Stimulated activated CD8-positive, alpha-beta memory T cell treated with anti-CD3 and anti-CD28 coated beads, Interleukin-4, amount 100 ng/mL, for 4 hours (primary cell): ENCODE measurements at regions not wholly inside any gene's neighbourhood (a gene's known extent, or its start where the extent isn't known, plus 50 kb on each side); places are given as distances from the start of the nearest gene placed in this dataset.

Experiments
- DNase-seq, 2 donors: peaks; one replicate each; pipeline ENCODE4 v3.0.0-alpha.2; 2020; ENCODE audit warnings: low read depth in 2 of 2, low spot score in 1 of 2

GRCh38 chr21:25384782-25385181 is 222.5 kb downstream of the MRPL39 start:
- DNase-seq: no peak

DNA sequence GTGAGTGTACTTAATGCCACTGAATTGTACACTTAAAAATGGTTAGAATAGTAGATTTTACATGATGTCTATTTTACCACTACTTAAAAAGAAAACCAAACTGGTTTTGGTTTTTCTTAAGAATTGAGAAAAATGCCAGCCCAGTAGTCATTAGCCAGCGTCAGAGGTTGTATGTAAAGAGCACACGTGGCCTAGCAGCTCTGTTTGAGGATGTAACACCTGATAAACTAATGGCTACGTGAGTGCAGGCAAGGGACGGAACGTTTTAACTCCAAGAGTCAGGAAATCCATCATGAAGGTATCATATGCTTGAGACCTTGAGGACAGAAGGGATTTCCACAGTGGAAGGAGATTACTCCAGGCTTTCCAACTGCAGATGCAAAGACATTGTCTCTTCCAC is 223.7 kb downstream of the MRPL39 start:
- no peak for DNase-seq

DNA sequence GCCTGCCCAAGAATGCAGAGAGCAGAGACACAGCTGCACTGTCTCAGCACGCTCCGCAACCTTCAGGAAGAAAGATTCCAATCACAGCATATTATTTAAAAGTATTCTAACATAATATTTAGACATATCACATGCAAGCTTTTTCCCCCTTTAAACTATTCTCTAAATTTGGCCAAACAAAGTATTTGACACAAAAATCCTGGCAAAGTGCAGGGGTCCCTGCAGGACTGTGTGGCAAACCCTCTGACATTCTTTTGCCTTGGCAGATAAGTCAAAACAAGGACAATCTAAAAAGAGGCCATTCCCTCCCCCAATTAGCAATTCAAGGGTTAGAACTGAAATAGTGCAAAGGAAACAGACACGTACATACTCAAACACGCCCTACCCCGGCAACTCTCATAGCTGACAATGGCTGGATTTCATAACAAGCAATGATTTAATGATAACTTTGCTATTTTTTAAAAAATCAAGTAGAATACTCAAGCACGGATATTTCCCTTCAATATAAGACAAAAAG is 225.3 kb downstream of the MRPL39 start:
- no peak for DNase-seq

DNA sequence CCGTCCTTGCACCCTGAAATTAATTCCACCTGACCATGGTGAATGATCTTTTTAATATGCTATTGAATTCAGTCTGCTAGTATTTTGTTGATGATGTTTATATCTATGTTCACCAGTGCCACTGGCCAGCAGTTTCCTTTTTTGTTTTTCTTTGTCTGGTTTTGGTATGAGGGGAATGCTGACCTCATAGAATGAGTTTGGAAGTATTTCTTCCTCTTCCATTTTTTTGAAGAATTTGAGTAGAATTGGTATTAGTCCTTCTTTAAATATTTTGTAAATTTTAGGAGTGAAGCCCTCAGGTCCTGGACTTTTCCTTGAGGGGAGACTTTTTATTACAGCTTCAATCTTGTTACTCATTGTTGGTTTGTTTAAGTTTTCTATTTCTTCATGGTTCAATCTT is 231.6 kb downstream of the MRPL39 start:
- DNase-seq: no peak

- DNase-seq: no peak
Observed at GRCh38 chr21:25373126-25374082, 233.9 kb downstream of the MRPL39 start.

DNA sequence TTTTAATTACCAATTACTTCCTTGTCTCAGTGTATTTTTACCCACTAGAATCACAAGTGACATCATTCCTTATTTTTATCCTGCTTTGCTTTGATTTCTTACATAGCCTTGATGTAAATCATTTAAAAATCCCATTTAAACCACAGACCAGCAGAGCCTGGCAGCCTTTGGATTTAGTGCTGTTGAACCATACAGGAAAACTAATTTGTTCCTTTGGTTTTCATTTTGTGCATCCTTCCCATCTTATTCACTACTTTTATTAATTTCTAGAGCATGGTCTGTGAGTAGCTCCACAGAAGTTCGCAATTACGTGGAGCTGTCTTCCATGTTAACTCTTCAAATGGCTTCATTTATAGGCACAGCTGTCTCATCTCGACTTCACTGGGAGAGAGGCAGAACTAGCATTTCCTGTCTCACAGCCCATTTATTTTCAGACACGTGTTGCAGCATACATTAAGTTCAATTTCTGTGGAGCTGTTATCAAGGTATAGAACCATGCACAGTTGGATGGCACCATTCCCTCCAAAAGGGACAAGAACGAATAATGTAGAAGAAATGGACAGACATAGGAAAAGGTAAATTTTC is 235.3 kb downstream of the MRPL39 start:
- no peak for DNase-seq

DNA sequence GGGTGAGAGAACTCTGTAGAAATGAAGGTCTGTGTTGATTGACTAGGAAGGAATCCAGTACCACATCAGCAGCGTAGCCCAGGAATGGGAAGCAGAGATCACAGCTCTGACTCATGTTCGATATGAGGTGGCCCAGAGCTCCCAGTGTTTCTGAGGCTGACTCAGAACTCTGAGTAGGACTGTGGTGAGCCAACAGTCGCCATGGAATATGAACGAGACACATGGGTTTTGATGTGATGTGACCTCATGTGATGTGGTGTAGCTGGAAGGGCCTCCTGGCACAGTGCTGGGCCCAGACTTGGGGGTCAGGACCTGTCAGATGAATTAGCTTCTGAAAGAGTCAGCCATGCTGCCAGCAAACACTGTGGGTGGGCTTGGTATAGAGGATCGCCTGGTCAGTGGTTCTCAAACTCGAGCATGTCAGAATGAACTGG is 237.0 kb downstream of the MRPL39 start:
- DNase-seq: no peak

DNA sequence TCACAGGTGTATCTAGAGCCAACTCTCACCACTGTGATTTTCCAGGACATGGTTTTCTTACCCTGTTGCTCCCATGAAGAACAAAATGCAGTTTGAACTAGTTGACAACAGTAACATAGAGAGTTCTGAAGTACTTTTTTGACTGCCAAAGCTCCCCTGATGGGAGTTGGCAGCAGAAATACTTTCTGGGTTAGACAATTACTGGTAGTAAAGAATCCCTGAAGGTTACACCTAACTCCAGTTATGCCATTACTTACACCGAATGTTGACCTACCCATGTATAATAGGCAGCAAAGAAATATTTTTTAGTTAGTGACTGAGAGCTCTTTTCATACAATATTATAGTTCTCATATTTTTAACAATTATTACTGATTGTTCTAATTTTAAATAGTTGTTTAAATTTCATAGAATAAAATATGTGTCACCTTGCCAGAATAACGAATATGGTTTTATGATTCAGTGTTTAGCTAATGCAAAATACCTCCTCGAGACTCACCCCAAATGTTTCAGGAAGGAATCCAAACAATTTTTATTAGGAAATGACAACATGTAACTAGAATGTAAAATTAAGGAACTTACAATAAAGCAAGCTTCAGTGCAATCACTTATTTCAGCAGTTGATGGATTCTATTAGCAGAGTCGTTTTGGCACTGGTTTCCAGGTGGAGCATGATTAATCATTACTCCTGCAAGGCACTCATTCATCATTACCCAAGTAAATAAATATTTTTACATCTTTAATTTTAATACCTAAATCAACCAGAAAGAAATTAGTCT is 237.6 kb downstream of the MRPL39 start:
- DNase-seq: no peak

DNA sequence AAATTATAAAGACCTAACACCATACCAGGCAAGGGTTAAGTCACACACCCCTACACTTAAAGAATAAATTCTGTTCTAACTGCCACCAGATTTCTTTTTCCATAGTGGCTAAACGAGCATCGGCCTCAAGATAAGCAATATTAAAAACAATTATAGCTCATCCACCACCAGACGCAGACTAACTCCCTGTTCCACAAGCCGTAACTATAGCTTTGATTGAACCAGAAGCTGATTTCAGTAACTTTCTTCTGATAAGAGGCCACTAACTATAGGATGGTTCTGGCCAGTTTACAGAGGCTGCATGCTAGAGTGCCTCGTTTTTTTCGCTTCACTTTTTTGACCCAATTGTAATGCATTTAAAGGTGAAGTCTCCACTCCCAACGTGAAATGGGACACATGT is 238.8 kb downstream of the MRPL39 start:
- no peak for DNase-seq

DNA sequence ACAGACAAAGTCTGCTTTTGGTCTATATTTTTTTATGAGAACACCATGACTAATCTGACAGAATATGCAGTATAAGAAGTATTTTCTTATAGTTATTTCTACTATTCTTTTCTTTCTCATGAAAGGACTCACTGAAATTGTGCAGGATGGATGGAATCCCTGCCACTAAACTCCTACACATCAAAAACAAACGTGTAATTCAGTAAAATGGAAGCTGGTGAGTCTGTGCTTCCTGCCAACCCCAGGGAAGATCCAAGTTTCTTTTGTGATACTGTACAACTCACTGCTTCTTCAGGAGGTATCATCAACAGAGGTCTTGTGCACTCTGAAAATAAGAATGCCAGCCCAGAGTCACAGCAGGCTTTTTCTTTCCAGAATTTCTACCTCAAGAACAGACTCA is 241.2 kb downstream of the MRPL39 start:
- no peak for DNase-seq

GRCh38 chr21:25362375-25363267 is 244.7 kb downstream of the MRPL39 start:
- DNase-seq: no peak

GRCh38 chr21:25361765-25362164 is 245.5 kb downstream of the MRPL39 start:
- no peak for DNase-seq

DNA sequence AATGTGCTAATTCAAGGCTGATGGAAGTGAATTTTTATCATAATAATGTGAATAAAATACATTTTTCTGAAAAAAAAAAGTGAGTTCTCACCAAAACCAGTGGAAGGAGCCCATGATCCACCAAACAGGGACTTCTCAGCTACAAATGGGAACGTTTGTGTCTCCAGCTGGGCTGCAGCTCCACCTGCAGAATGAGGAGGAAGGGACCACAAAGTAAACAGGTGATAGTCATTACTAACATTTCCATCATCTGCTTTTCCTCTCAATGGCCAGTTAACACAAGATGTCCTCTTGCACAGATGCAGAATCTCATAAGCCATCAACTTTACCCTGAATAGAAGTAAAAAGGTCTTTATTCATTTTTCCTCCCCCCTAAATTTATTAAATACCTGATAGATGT is 246.2 kb downstream of the MRPL39 start:
- no peak for DNase-seq

DNA sequence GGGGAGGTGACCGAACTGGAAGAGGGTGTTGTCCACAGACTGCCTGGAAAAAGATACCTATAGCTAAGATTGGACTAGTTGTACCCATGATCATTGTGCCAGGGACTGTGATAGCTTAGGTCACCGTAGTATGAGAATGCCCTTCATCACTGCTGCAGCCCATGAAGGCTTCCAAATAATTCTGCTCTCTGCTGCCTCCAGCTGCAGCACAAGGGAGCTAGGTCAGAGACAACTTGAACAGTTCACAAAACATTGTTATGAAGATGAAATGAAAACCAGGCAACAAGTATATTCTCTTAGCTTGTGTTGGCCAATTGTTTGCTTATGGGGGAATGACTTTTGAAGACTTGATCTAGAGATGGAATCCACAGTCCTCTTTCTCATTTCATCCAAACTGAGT is 246.7 kb downstream of the MRPL39 start:
- no peak for DNase-seq

DNA sequence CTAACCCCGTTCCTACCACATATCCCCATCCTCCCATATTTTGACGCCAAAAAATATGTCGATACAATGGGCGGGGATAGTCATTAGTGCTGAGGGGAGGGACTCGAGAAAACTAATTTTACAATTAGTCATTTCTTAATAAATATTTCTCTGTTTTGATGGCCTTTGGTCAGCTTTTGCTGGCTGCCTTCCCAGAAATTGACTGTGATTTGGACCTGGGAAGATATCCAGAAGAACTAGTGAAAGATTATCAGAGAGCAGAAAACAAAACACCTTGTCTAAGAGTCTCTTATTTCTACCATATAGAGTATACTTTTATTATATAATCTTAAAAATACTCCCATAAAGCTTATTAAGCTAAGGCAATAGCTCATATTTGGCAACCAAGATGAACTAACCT is 247.6 kb downstream of the MRPL39 start:
- no peak for DNase-seq

GRCh38 chr21:25350056-25350455 is 257.2 kb downstream of the MRPL39 start:
- DNase-seq: no peak

DNA sequence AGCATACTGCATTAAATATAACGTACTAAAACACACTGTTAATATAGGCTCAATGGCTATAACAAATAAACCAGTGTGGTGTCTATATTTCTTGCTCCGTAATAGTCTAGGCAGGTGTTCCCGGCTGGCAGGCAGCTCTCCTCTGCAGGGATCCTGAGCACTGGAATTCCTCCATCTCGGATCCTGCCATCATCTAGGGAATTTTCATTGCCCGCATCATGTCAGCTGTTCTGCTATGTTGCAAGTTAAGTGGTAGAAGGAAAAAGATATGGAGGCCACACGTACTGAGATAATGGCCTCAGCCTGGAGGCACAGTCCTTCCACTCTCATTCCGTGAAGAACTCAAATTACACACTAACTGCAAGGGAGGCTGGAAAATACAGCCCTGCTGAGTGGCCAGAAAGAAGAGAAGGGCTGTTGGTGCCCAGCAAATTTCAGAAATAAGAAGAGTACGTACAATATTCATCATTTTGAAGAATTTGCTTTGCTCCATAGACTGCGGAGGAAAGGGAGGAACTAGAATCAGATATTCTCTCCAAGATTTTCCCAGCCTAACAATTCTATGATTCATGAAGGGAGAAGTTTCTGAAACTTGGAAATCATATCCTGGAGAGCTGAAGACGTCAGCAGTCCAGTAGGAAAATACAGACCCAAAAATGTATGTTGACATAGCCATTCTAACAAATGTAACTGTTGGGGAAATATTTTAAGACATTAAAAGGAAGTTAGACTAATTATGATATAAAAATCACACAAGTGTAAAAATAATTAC is 263.3 kb downstream of the MRPL39 start:
- DNase-seq: no peak

- no peak for DNase-seq
Observed at GRCh38 chr21:25342816-25343215, 264.5 kb downstream of the MRPL39 start.

DNA sequence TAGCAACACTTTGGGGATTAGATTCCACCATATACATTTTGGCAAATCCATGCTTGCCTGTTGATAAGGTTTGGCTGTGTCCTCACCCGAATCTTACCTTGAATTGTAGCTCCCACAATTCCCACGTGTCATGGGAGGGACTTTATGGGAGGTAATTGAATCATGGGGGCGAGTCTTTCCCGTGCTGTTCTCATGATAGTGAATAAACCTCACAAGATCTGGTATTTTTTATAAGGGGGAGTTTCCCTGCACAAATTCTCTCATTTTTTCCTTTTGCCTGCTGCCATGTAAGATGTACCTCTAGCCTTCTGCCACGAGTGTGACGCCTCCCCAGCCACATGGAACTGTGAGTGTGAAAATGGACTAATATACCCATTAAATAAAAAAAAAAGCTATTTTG is 265.3 kb downstream of the MRPL39 start:
- DNase-seq: no peak

GRCh38 chr21:25338415-25338814 is 268.9 kb downstream of the MRPL39 start:
- DNase-seq: no peak
